ENCODE measurements at regions not wholly inside any gene's neighbourhood (a gene's known extent, or its start where the extent isn't known, plus 50 kb on each side); places are given as distances from the start of the nearest gene placed in this dataset.

DNA sequence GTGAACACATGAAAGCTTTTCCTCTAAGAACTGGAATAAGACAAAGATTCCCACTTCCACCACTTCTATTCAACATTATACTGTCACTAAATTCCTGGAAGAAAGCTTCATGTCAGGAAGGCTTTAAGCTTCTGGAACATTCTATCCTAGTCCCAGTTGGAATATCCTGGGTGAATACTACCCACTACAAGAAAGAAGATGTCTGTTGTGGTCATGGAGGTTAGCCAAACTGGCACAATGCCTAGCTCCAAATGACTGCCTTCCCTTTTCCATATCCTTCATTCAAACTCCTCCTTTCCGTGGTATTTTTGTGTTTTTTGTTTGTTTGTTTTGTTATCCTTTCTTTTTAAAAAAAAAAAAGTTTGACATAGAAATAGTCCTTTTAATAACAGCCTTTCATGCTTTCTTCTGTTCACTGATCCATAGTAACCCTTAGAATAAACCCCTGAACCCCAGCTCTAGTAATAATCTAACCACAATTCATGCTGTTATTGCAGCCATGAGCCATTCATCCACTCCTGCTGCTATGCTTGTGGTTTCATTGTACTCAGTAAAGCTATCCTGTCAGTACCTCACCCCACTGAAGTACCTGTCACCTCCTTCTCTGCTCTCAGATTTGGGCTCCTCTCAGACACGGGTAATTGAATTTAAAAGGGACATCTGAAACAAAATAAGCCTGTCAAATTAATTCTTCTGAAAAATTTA is 447.5 kb downstream of the IGSF11 start:
- DNase-seq (ENCODE audit: low read depth), result no peak
- H3K4me3 ChIP-seq (ENCODE audit: control insufficient read depth, low read depth, low read length), result no peak overlapping the region
- TF ChIP-seq, protein P1, sequence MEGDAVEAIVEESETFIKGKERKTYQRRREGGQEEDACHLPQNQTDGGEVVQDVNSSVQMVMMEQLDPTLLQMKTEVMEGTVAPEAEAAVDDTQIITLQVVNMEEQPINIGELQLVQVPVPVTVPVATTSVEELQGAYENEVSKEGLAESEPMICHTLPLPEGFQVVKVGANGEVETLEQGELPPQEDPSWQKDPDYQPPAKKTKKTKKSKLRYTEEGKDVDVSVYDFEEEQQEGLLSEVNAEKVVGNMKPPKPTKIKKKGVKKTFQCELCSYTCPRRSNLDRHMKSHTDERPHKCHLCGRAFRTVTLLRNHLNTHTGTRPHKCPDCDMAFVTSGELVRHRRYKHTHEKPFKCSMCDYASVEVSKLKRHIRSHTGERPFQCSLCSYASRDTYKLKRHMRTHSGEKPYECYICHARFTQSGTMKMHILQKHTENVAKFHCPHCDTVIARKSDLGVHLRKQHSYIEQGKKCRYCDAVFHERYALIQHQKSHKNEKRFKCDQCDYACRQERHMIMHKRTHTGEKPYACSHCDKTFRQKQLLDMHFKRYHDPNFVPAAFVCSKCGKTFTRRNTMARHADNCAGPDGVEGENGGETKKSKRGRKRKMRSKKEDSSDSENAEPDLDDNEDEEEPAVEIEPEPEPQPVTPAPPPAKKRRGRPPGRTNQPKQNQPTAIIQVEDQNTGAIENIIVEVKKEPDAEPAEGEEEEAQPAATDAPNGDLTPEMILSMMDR (conservative IDR thresholded peaks at IDR 0.05; ENCODE audit: control insufficient read depth, insufficient read depth, low read depth, low read length), result no peak

DNA sequence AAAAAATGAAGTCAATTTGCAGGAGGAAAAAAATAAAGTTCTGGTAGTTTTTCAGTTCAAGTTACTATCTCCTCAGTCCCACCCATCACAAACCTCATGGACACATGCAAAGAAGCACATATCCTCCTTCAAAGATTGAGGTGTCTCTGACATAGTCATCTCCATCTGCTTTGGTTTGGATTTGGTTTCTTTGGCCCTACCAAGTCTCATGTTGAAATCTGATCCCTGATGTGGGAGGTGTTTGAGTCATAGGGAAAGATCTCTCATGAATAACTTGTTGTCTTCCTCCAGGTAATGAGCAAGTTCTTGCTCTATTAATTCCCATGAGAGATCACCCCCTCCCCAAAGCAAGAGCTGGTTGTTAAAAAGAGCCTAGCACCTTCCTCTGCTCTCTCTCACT is 446.8 kb downstream of the IGSF11 start:
- no peak for DNase-seq (ENCODE audit: low read depth)
- TF ChIP-seq, protein P1 (conservative IDR thresholded peaks at IDR 0.05; ENCODE audit: control insufficient read depth, insufficient read depth, low read depth, low read length), result no peak
- H3K4me3 ChIP-seq (ENCODE audit: control insufficient read depth, low read depth, low read length), result no peak overlapping the region

DNA sequence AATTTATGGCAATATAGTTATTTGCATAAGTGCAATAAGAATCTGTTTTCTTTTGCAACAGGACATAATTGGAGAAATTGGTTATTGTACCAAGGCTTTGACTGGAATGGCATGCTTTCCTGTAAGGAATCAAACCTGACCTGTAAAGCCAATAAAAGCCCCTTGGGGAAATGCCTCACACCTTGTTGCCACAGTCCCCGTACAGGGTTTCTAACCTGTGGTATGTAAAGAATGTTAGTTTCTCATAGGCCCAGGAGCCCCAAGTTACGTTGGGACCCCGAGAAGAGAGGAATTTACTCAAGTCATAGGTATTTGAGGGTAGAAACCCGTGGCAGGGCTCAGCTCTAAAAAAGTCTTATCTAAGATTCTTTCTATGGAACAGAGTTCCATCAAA is 441.4 kb downstream of the IGSF11 start:
- no peak overlapping the region for H3K4me3 ChIP-seq (ENCODE audit: control insufficient read depth, low read depth, low read length)
- TF ChIP-seq, protein P1 (conservative IDR thresholded peaks at IDR 0.05; ENCODE audit: control insufficient read depth, insufficient read depth, low read depth, low read length), result no peak
- DNase-seq (ENCODE audit: low read depth), result no peak

DNA sequence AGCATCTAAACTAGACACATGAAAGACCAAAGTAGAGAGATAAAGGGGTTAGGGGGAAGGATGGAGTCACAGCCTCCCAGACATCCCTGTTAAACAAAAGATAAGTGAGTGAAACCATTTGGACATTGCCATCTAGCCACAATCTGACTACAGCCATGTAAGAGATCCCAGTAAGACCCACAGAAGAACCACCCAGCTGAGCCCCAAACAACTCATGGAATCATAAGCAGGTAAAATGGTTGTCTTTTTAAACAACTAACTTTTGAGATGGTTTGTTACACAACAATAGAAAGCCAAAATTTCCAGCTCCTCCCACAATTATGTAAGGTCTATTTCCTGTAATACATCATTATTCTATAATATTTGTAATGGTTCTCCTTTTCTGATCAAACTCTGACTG is 437.5 kb downstream of the IGSF11 start:
- H3K4me3 ChIP-seq (ENCODE audit: control insufficient read depth, low read depth, low read length), result no peak overlapping the region
- TF ChIP-seq, protein P1 (conservative IDR thresholded peaks at IDR 0.05; ENCODE audit: control insufficient read depth, insufficient read depth, low read depth, low read length), result no peak
- DNase-seq (ENCODE audit: low read depth), result no peak

DNA sequence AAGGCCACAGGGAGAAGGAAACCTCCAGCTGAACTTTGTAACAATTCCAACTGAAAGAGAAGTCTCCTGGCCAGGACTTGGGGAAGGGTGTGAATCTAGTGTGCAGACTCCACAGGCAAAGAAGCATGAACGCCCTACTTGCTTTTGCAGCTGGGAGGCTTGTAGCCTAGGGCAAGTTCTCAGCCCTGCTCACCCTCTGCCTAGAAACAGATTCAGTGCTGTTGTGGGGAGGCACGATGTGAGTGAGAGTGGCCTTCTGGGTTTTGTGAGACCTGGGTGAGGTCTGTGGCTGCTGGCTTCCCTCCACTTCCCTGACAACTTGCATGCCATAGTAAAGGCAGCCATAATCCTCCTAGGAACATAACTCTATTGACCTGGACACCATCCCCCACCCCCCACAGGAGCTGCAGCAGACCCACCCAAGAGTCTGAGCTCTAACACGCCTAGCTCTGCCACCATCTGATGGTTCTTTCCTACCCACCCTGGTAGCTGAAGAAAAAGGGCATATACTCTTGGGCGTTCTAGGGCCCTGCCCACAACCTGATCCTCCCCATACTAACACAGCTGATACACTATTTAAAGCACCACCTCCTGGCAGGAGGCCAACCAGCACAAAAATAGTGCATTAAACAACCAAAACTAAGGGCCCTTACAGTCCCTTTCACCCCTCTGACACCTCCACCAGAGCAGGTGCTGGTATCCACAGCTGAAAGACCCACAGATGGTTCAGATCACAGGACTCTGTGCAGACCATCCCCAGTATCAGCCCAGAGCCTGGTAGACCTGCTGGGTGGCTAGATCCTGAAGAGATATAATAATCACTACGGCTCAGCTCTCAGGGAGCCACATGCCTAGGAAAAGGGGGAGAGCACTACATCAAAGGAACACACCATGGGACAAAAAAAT is 426.5 kb downstream of the IGSF11 start:
- no peak overlapping the region for H3K4me3 ChIP-seq (ENCODE audit: control insufficient read depth, low read depth, low read length)
- no peak for DNase-seq (ENCODE audit: low read depth)
- TF ChIP-seq, protein P1 (conservative IDR thresholded peaks at IDR 0.05; ENCODE audit: control insufficient read depth, insufficient read depth, low read depth, low read length), result no peak

DNA sequence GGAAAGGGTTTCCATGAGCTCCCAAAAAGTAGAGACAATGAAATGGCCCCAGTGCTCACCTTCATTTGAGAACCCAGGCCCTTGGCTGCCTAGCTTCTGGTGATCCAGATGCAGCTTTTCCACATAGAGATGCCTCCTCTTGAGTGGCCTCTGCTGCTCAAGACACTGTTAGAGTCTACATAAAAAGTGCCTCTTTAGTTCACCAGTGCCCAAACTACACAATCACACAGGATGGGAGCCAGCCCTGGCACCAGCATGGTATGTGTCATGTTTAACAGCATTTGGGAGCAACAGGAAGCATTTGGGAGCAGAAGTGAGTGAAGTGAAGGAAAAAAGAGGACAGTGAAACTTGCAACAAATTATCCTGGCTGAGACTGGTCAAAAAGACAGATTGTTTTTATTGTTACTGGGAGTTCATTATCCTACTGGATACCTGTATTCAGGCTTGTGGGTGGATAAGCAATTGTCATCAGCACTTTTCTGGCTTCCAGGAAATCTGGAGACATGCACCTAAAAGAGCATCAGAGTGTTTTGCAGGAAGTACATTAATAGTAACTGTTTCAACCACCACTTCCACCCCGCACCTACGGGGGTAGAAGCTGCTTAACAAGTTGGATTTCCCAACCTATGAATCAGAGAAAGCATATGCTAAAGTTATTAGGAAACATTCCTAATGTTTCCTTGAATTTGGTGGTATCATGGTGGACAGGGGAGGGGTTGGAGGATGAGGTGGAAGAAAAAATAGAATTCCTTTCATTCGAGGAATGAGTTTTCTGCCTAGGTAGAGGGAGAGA is 416.2 kb downstream of the IGSF11 start:
- no peak overlapping the region for H3K4me3 ChIP-seq (ENCODE audit: control insufficient read depth, low read depth, low read length)
- DNase-seq (ENCODE audit: low read depth), result no peak
- TF ChIP-seq, protein P1 (conservative IDR thresholded peaks at IDR 0.05; ENCODE audit: control insufficient read depth, insufficient read depth, low read depth, low read length), result no peak

Measured in fibroblast of mammary gland (primary cell).